H9 (cell line): ENCODE measurements at regions not wholly inside any gene's neighbourhood (a gene's known extent, or its start where the extent isn't known, plus 50 kb on each side); places are given as distances from the start of the nearest gene placed in this dataset.

Source experiments
- DNase-seq: peaks from one replicate; pipeline ENCODE4 v3.0.0-alpha.2; 2017
- H2AFZ ChIP-seq: one replicate; pipeline ENCODE4 v1.6.1; 2013; ENCODE audit warnings: mild to moderate bottlenecking, low read length, control low read depth, moderate library complexity
- H2AK5ac ChIP-seq: 2 replicates; pipeline ENCODE4 v1.6.1; 2013; ENCODE audit warnings: low read length, control low read depth, mixed read lengths; ENCODE audit not compliant: insufficient read length
- H2BK120ac ChIP-seq: one replicate; pipeline ENCODE4 v1.6.1; 2013; ENCODE audit warnings: low read depth, mild to moderate bottlenecking, low read length, control low read depth, inconsistent platforms; ENCODE audit not compliant: poor library complexity, severe bottlenecking
- H2BK12ac ChIP-seq: 2 replicates; pipeline ENCODE4 v1.6.1; 2013; ENCODE audit warnings: low read length, control low read depth, mixed read lengths, low read depth; ENCODE audit not compliant: insufficient read length
- H2BK15ac ChIP-seq: 2 replicates; pipeline ENCODE4 v1.6.1; 2013; ENCODE audit warnings: low read depth, low read length, control low read depth
- H2BK20ac ChIP-seq: one replicate; pipeline ENCODE4 v1.6.1; 2013; ENCODE audit warnings: low read depth, mild to moderate bottlenecking, low read length, control low read depth, inconsistent platforms; ENCODE audit not compliant: poor library complexity, severe bottlenecking
- H2BK5ac ChIP-seq: 2 replicates; pipeline ENCODE4 v1.6.1; 2013; ENCODE audit warnings: low read length, control low read depth, mixed read lengths; ENCODE audit not compliant: insufficient read length
- H3K14ac ChIP-seq: 2 replicates; pipeline ENCODE4 v1.6.1; 2013; ENCODE audit warnings: low read length, control low read depth; ENCODE audit not compliant: insufficient read depth
- H3K18ac ChIP-seq: 2 replicates; pipeline ENCODE4 v1.6.1; 2013; ENCODE audit warnings: low read depth, mild to moderate bottlenecking, mixed read lengths, low read length, control low read depth; ENCODE audit not compliant: insufficient read length
- H3K23ac ChIP-seq: 2 replicates; pipeline ENCODE4 v1.6.1; 2013; ENCODE audit warnings: low read length, control low read depth, mixed read lengths, low read depth; ENCODE audit not compliant: insufficient read length
- H3K23me2 ChIP-seq: 2 replicates; pipeline ENCODE4 v1.6.1; 2013; ENCODE audit warnings: low read depth, mild to moderate bottlenecking, mixed read lengths, low read length, control low read depth; ENCODE audit not compliant: insufficient read length, poor library complexity, severe bottlenecking
- H3K27ac ChIP-seq: 2 replicates; pipeline ENCODE4 v1.5.1; 2013; ENCODE audit warnings: low read length, control low read depth, mixed read lengths, low read depth; ENCODE audit not compliant: insufficient read length
- H3K27me3 ChIP-seq: 2 replicates; pipeline ENCODE4 v1.6.1; 2013; ENCODE audit warnings: low read length, control low read depth, inconsistent platforms; ENCODE audit not compliant: insufficient read depth
- H3K4ac ChIP-seq: 2 replicates; pipeline ENCODE4 v1.6.1; 2013; ENCODE audit warnings: low read depth, mild to moderate bottlenecking, control low read depth, inconsistent platforms, low read length, moderate library complexity
- H3K4me1 ChIP-seq: 2 replicates; pipeline ENCODE4 v1.6.1; 2013; ENCODE audit warnings: low read length, control low read depth, inconsistent platforms; ENCODE audit not compliant: insufficient read depth
- H3K4me2 ChIP-seq: 2 replicates; pipeline ENCODE4 v1.6.1; 2013; ENCODE audit warnings: low read length, control low read depth, mixed read lengths; ENCODE audit not compliant: insufficient read length, insufficient read depth
- H3K56ac ChIP-seq: 2 replicates; pipeline ENCODE4 v1.6.1; 2013; ENCODE audit warnings: low read depth, mild to moderate bottlenecking, mixed read lengths, low read length, control low read depth; ENCODE audit not compliant: insufficient read length
- H3K79me1 ChIP-seq: 2 replicates; pipeline ENCODE4 v1.6.1; 2013; ENCODE audit warnings: low read depth, mild to moderate bottlenecking, moderate library complexity, low read length, control low read depth, inconsistent platforms; ENCODE audit not compliant: insufficient read depth, poor library complexity, severe bottlenecking
- H3K79me2 ChIP-seq: 2 replicates; pipeline ENCODE4 v1.6.1; 2013; ENCODE audit warnings: low read length, control low read depth, inconsistent platforms; ENCODE audit not compliant: insufficient read depth
- H3K9ac ChIP-seq: 2 replicates; pipeline ENCODE4 v1.6.1; 2013; ENCODE audit warnings: low read length, control low read depth, mixed read lengths; ENCODE audit not compliant: insufficient read length; ENCODE audit errors: extremely low read depth
- H3K9me3 ChIP-seq: one replicate; pipeline ENCODE4 v1.6.1; 2013; ENCODE audit warnings: low read depth, low read length, inconsistent platforms; ENCODE audit not compliant: control insufficient read depth
- H3T11ph ChIP-seq: one replicate; pipeline ENCODE4 v1.6.1; 2013; ENCODE audit warnings: mild to moderate bottlenecking, low read length, control low read depth, inconsistent platforms
- H4K20me1 ChIP-seq: one replicate; pipeline ENCODE4 v1.6.1; 2013; ENCODE audit not compliant: control insufficient read depth, insufficient read length, insufficient read depth
- H4K5ac ChIP-seq: 2 replicates; pipeline ENCODE4 v1.6.1; 2013; ENCODE audit warnings: low read depth, mild to moderate bottlenecking, mixed read lengths, low read length, control low read depth; ENCODE audit not compliant: insufficient read length
- H4K8ac ChIP-seq: replicated peaks from 2 replicates; pipeline ENCODE4 v1.6.1; 2013; ENCODE audit warnings: low read length, control low read depth, mixed read lengths, low read depth; ENCODE audit not compliant: insufficient read length
- H4K91ac ChIP-seq: 2 replicates; pipeline ENCODE4 v1.6.1; 2013; ENCODE audit warnings: low read depth, mild to moderate bottlenecking, moderate library complexity, mixed read lengths, low read length, control low read depth; ENCODE audit not compliant: insufficient read length
- H3K27ac Mint-ChIP-seq, 3 experiments: 2 replicates in 2 of 3; 3 replicates in 1 of 3; pipeline ENCODE4 v1.8.0; 2020 to 2021; ENCODE audit warnings: mixed read lengths in 3 of 3, mild to moderate bottlenecking in 1 of 3, moderate library complexity in 1 of 3
- H3K27me3 Mint-ChIP-seq: 2 replicates; pipeline ENCODE4 v1.8.0; 2021; ENCODE audit warnings: low read depth, mild to moderate bottlenecking, moderate library complexity, mixed read lengths
- H3K36me3 Mint-ChIP-seq, 3 experiments: 2 replicates in 2 of 3; 3 replicates in 1 of 3; pipeline ENCODE4 v1.8.0; 2020 to 2021; ENCODE audit warnings: low read depth in 3 of 3, mixed read lengths in 3 of 3; ENCODE audit not compliant: insufficient read depth in 1 of 3
- H3K4me1 Mint-ChIP-seq, 2 experiments: 2 replicates each; pipeline ENCODE4 v1.8.0; 2020; ENCODE audit warnings: mixed read lengths in 2 of 2
- H3K4me3 Mint-ChIP-seq, 2 experiments: 2 replicates in 1 of 2; 3 replicates in 1 of 2; pipeline ENCODE4 v1.8.0; 2020 to 2021; ENCODE audit warnings: mild to moderate bottlenecking in 2 of 2, mixed read lengths in 2 of 2, moderate library complexity in 1 of 2
- H3K9me3 Mint-ChIP-seq, 2 experiments: 2 replicates in 1 of 2; 3 replicates in 1 of 2; pipeline ENCODE4 v1.8.0; 2020; ENCODE audit warnings: mild to moderate bottlenecking in 2 of 2, mixed read lengths in 2 of 2, moderate library complexity in 1 of 2
- CTCF ChIP-seq: fragments of 200-600 bp; sonication (generic); conservative IDR thresholded peaks from 3 replicates; pipeline ENCODE4 v1.8.0; 2021; ENCODE audit warnings: antibody characterized with exemption, mild to moderate bottlenecking
- WGBS: extraction: QIAGEN DNeasy Blood & Tissue Kit; methylation state at CpG from one replicate; pipeline ENCODE4 v1.1.7; 2013; ENCODE audit warnings: missing lambda C conversion rate, low lambda C conversion rate, mixed read lengths; ENCODE audit not compliant: insufficient read length; ENCODE audit errors: extremely low coverage; 5-methylcytosine and 5-hydroxymethylcytosine counted together

DNA sequence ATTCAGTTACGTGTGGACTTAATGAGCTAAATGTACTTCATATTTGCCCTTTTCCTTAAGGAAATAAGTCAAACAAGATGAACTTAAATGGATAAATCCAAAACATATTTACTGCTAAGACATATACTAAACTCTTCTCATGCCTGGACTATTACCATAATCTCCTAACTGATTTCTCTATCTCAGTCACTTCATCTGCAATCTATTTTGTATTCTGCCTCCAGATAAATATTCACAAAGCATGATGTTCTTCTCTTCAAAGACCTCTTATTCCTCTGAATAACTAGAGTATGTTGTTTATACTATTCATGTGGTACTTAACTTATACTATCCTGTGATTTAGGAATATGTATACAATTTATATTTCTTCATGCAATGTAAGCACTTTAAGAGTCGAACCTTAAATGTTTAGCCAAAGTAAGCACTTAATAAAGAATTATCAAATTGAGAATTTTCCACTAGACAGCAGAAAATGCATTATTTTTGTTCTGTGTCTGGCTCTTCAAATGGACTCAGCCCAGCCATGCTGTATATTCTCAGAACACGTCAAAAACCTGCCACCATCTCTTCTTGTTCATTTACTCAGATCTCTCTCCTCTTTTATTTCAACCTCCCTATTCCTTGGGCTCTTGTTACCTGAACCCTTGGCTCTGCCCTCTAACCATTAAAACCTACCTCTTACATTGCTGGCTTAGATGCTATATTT lies 79.9 kb upstream of the ARHGAP28 start:
- no peak overlapping the region for H2AK5ac ChIP-seq
- peaks cover 25 to 30% of the 10 kb centered on the region in 2 experiments for H3K4me1 Mint-ChIP-seq
- H3K4me2 ChIP-seq = no peak overlapping the region
- no peak overlapping the region for H3K4ac ChIP-seq
- H3K79me2 ChIP-seq = no peaks in the 10 kb centered on the region
- H3K56ac ChIP-seq = no peak overlapping the region
- no CpG with 5 or more reads among the region's 3 CpGs for WGBS
- H3K9me3 ChIP-seq = no peaks in the 10 kb centered on the region
- H3K27ac Mint-ChIP-seq = no peak overlapping the region
- H3K36me3 Mint-ChIP-seq = no peaks in the 10 kb centered on the region
- no peak for DNase-seq
- no peak for TF ChIP-seq CTCF
- H3K23me2 ChIP-seq = no peaks in the 10 kb centered on the region
- H2BK120ac ChIP-seq = no peak overlapping the region
- no peak overlapping the region for H4K91ac ChIP-seq
- H3K9ac ChIP-seq = no peak overlapping the region
- H2BK20ac ChIP-seq = no peak overlapping the region
- no peak overlapping the region for H3K27ac ChIP-seq
- no peak overlapping the region for H2BK15ac ChIP-seq
- no peak overlapping the region for H2BK5ac ChIP-seq
- no peaks in the 10 kb centered on the region for H4K20me1 ChIP-seq
- no peak overlapping the region for H3T11ph ChIP-seq
- no peak overlapping the region for H4K5ac ChIP-seq
- H3K4me3 Mint-ChIP-seq = no peak overlapping the region
- no peaks in the 10 kb centered on the region for H3K79me1 ChIP-seq
- H3K4me1 ChIP-seq = peaks cover 2% of the 10 kb centered on the region; the same call in 1 of the 2 replicates
- no peaks in the 10 kb centered on the region for H3K9me3 Mint-ChIP-seq
- no peaks in the 10 kb centered on the region for H3K27me3 ChIP-seq
- H3K27me3 Mint-ChIP-seq = peaks cover 3% of the 10 kb centered on the region; the same call in 1 of the 2 replicates
- no peak overlapping the region for H2AFZ ChIP-seq
- H2BK12ac ChIP-seq = no peak overlapping the region
- H4K8ac ChIP-seq = no peak overlapping the region
- H3K23ac ChIP-seq = no peak overlapping the region
- no peak overlapping the region for H3K14ac ChIP-seq
- no peak overlapping the region for H3K18ac ChIP-seq
